Vagina (tissue), 2 donors: ENCODE measurements at regions not wholly inside any gene's neighbourhood (a gene's known extent, or its start where the extent isn't known, plus 50 kb on each side); places are given as distances from the start of the nearest gene placed in this dataset. TPM values are rescaled to one million over a fixed set of nuclear protein-coding genes. Genes with fewer than 3 reads are reported as not detected.

ENCODE experiments used
- DNase-seq, 2 donors: peaks; one replicate each; pipeline ENCODE4 v3.0.0-alpha.2; 2017; ENCODE audit errors: extremely low spot score in 2 of 2
- H3K27ac ChIP-seq: fragments of 200-600 bp; sonication (generic); one replicate; pipeline ENCODE4 v1.5.1; 2019
- H3K27me3 ChIP-seq: fragments of 200-600 bp; sonication (generic); one replicate; pipeline ENCODE4 v1.5.1; 2019
- H3K36me3 ChIP-seq, 2 donors: fragments of 200-600 bp; sonication (generic); one replicate each; pipeline ENCODE4 v1.5.1; 2017 to 2019
- H3K4me1 ChIP-seq: fragments of 200-600 bp; sonication (generic); one replicate; pipeline ENCODE4 v1.5.1; 2019
- H3K4me3 ChIP-seq, 2 donors: fragments of 200-600 bp; sonication (generic); 1 replicate in 1 of 2; 2 replicates in 1 of 2; pipeline ENCODE4 v1.5.1; 2016 to 2019
- H3K9me3 ChIP-seq: fragments of 200-600 bp; sonication (generic); one replicate; pipeline ENCODE4 v1.5.1; 2019
- CTCF ChIP-seq, 3 experiments: fragments of 450-650 bp in 2 of 3; fragments of 200-600 bp in 1 of 3; sonication (generic) in 1 of 3; IDR thresholded peaks; one replicate each; pipeline ENCODE4 v1.5.1; 2017 to 2019; ENCODE audit warnings: antibody characterized with exemption in 3 of 3, mild to moderate bottlenecking in 2 of 3, moderate library complexity in 2 of 3
- POLR2A ChIP-seq, 2 donors: fragments of 450-650 bp; IDR thresholded peaks; one replicate each; pipeline ENCODE4 v1.6.1; 2017; ENCODE audit warnings: antibody characterized with exemption in 2 of 2, mild to moderate bottlenecking in 2 of 2, moderate library complexity in 2 of 2
- POLR2AphosphoS5 ChIP-seq, 2 donors: sonication (generic); formaldehyde crosslinking; IDR thresholded peaks; one replicate each; pipeline ENCODE4 v1.9.0; 2017; ENCODE audit warnings: antibody characterized with exemption in 2 of 2, mild to moderate bottlenecking in 2 of 2, low read depth in 1 of 2; ENCODE audit not compliant: insufficient read depth in 1 of 2
- intact Hi-C: fragments of 100-400 bp; cut with DNase I; formaldehyde crosslinking; loops from one replicate; pipeline ENCODE4 v1.15.1; 2023
- small RNA-seq: library from RNA; depleted of rRNA; stranded (forward); fragments of <200 nt; gene quantifications from one replicate; pipeline ENCODE3, GENCODE V24; 2016

GRCh38 chr12:41624571-41624970 lies 436.5 kb downstream of the PDZRN4 start:
- H3K4me3 ChIP-seq: no peak overlapping the region
- intact Hi-C loops: no loop called here

More at GRCh38 chr12:41624571-41624970, 436.5 kb downstream of the PDZRN4 start:
- H3K4me1 ChIP-seq: no peaks in the 10 kb centered on the region
- H3K9me3 ChIP-seq: no peaks in the 10 kb centered on the region
- TF ChIP-seq POLR2AphosphoS5 (IDR thresholded peaks at IDR 0.05; ENCODE audit: insufficient read depth in 1 of 2, low read depth in 1 of 2): no peak
- TF ChIP-seq CTCF (IDR thresholded peaks at IDR 0.05): no peak
- TF ChIP-seq POLR2A (IDR thresholded peaks at IDR 0.05): no peak
- no peaks in the 10 kb centered on the region for H3K27me3 ChIP-seq
- no peak overlapping the region for H3K27ac ChIP-seq
- no peak for DNase-seq
- no peaks in the 10 kb centered on the region for H3K36me3 ChIP-seq

Small RNAs in the stretch of these regions (small RNA-seq; reads per million reads assigned to genes)
- not detected for gene RNA5SP360
